Muscle layer of colon (tissue), 2 donors: ENCODE measurements at regions not wholly inside any gene's neighbourhood (a gene's known extent, or its start where the extent isn't known, plus 50 kb on each side); places are given as distances from the start of the nearest gene placed in this dataset.

Experiments used
- H3K27ac ChIP-seq: one replicate; pipeline ENCODE4 v1.7.0; 2013; ENCODE audit warnings: low read depth, mild to moderate bottlenecking, low read length, moderate library complexity
- H3K27me3 ChIP-seq, 2 donors: one replicate each; pipeline ENCODE4 v1.7.0; 2013; ENCODE audit warnings: low read length in 2 of 2, mild to moderate bottlenecking in 2 of 2; ENCODE audit not compliant: insufficient read depth in 2 of 2, control insufficient read depth in 1 of 2
- H3K36me3 ChIP-seq: one replicate; pipeline ENCODE4 v1.7.0; 2013; ENCODE audit warnings: mild to moderate bottlenecking, low read length; ENCODE audit not compliant: insufficient read depth
- H3K4me1 ChIP-seq: one replicate; pipeline ENCODE4 v1.7.0; 2013; ENCODE audit warnings: mild to moderate bottlenecking, low read length; ENCODE audit not compliant: insufficient read depth
- H3K4me3 ChIP-seq, 2 donors: one replicate each; pipeline ENCODE4 v1.7.0; 2013; ENCODE audit warnings: low read length in 2 of 2, low read depth in 1 of 2, mild to moderate bottlenecking in 1 of 2, moderate library complexity in 1 of 2
- H3K9ac ChIP-seq: one replicate; pipeline ENCODE4 v1.7.0; 2013; ENCODE audit warnings: low read length
- H3K9me3 ChIP-seq: one replicate; pipeline ENCODE4 v1.7.0; 2013; ENCODE audit warnings: mild to moderate bottlenecking, low read length
- donor health status: abdominal sarcoma.
- donor health status: Adenocarcinoma of cecum.

- Histone ChIP-seq H3K4me1 (no peaks in the 10 kb centered on the region), H3K27me3 (no peaks in the 10 kb centered on the region), H3K4me3 (no peak overlapping the region), H3K27ac (no peak overlapping the region), H3K9me3 (no peaks in the 10 kb centered on the region), H3K36me3 (no peaks in the 10 kb centered on the region), H3K9ac (no peak overlapping the region)
Observed at GRCh38 chr21:28253961-28254360, 738.7 kb downstream of the LTN1 start.

GRCh38 chr21:28253338-28253737, 739.3 kb downstream of the LTN1 start:
- H3K9me3 ChIP-seq = no peaks in the 10 kb centered on the region
- no peaks in the 10 kb centered on the region for H3K27me3 ChIP-seq
- no peak overlapping the region for H3K27ac ChIP-seq
- no peak overlapping the region for H3K9ac ChIP-seq
- no peaks in the 10 kb centered on the region for H3K4me1 ChIP-seq
- no peaks in the 10 kb centered on the region for H3K36me3 ChIP-seq
- no peak overlapping the region for H3K4me3 ChIP-seq

GRCh38 chr21:28252928-28253327, 739.7 kb downstream of the LTN1 start:
- Histone ChIP-seq H3K4me3 (no peak overlapping the region), H3K9ac (no peak overlapping the region), H3K9me3 (no peaks in the 10 kb centered on the region), H3K4me1 (no peaks in the 10 kb centered on the region), H3K27me3 (no peaks in the 10 kb centered on the region), H3K36me3 (no peaks in the 10 kb centered on the region), H3K27ac (no peak overlapping the region)

DNA sequence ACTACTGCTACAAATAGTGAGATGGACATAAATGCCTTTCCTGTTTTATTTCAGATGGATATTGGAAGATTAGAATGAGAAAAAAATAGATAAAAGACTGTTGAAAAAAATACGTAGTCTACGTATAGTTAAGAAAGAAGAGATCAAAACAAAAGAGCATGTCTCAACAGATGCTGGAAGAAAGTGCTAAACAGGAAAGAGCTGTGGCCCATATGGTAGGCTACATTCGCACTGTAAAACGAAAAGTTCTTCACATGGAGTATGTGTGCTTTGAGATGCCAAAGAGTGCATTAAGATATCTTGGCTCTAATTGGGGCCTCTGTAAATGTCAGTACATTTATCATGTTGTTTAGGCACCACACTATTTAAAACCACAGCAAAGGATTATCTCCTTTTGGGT, 741.7 kb downstream of the LTN1 start:
- Histone ChIP-seq H3K9me3 (no peaks in the 10 kb centered on the region), H3K9ac (no peak overlapping the region), H3K27ac (no peak overlapping the region), H3K4me3 (no peak overlapping the region), H3K4me1 (no peaks in the 10 kb centered on the region), H3K36me3 (no peaks in the 10 kb centered on the region), H3K27me3 (no peaks in the 10 kb centered on the region)

DNA sequence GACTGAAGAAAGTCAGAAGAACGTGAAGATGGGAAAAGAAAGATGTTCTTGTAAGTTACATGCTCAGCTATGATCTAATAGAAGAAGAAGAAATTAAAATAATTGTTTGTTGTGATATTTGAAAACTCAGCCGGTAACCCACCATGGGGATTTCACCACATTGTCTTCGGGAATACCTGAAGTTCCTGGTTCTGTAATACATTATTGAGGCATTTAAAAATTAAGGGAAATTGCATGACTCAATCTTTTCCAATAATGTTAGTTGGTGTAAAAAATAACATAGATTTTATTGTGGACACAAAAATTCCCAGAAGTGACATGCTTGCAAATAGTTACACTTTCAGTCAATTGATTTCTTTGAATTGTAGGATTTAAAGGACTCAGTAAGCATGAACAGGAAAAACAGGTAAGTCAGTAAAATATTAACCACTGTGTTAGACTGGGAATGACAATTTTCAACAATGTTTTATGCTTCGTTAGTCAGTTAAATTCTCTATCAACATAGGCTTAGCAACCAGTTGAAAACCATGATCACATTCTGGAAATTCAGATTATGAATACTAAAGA, 745.1 kb downstream of the LTN1 start:
- Histone ChIP-seq H3K27ac (no peak overlapping the region), H3K36me3 (no peaks in the 10 kb centered on the region), H3K9me3 (no peaks in the 10 kb centered on the region), H3K27me3 (no peaks in the 10 kb centered on the region), H3K9ac (no peak overlapping the region), H3K4me1 (no peaks in the 10 kb centered on the region), H3K4me3 (no peak overlapping the region)

GRCh38 chr21:28240586-28240985, 752.1 kb downstream of the LTN1 start:
- Histone ChIP-seq H3K27me3 (no peaks in the 10 kb centered on the region), H3K9me3 (no peaks in the 10 kb centered on the region), H3K27ac (no peak overlapping the region), H3K4me3 (no peak overlapping the region), H3K4me1 (peaks cover 12% of the 10 kb centered on the region), H3K9ac (no peak overlapping the region), H3K36me3 (no peaks in the 10 kb centered on the region)

DNA sequence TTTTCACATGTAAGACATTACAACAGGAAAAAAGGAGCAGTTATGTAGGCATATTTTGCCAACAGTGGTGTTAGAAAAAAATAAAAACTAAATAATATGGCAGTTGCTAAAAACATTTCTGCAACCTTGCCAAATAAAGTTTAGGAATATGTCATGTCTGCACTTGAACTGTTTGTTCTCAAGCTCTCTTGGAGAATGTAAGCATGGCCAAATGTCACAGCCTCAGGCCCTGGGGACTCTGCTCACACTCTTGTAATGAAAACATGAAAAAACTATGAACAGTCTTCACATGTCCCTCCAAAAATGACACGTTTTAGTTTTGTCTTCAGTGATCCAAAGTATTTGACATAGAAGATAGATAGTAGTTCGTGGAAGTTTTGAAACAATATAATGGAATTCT, 753.3 kb downstream of the LTN1 start:
- no peak overlapping the region for H3K4me3 ChIP-seq
- no peaks in the 10 kb centered on the region for H3K9me3 ChIP-seq
- H3K27me3 ChIP-seq = no peaks in the 10 kb centered on the region
- no peaks in the 10 kb centered on the region for H3K36me3 ChIP-seq
- H3K27ac ChIP-seq = no peak overlapping the region
- H3K4me1 ChIP-seq = peaks cover 12% of the 10 kb centered on the region
- no peak overlapping the region for H3K9ac ChIP-seq

GRCh38 chr21:28237661-28238060, 755.0 kb downstream of the LTN1 start:
- H3K4me1 ChIP-seq = peaks cover 12% of the 10 kb centered on the region

GRCh38 chr21:28235169-28235895, 757.3 kb downstream of the LTN1 start:
- no peak overlapping the region for H3K27ac ChIP-seq
- peaks cover 12% of the 10 kb centered on the region for H3K4me1 ChIP-seq
- H3K9me3 ChIP-seq = no peaks in the 10 kb centered on the region
- H3K27me3 ChIP-seq = no peaks in the 10 kb centered on the region
- H3K9ac ChIP-seq = no peak overlapping the region
- no peak overlapping the region for H3K4me3 ChIP-seq
- no peaks in the 10 kb centered on the region for H3K36me3 ChIP-seq

More at GRCh38 chr21:28237661-28238060, 755.0 kb downstream of the LTN1 start:
- no peaks in the 10 kb centered on the region for H3K9me3 ChIP-seq
- H3K27ac ChIP-seq = no peak overlapping the region
- H3K9ac ChIP-seq = no peak overlapping the region
- H3K36me3 ChIP-seq = no peaks in the 10 kb centered on the region
- H3K27me3 ChIP-seq = no peaks in the 10 kb centered on the region
- H3K4me3 ChIP-seq = no peak overlapping the region

DNA sequence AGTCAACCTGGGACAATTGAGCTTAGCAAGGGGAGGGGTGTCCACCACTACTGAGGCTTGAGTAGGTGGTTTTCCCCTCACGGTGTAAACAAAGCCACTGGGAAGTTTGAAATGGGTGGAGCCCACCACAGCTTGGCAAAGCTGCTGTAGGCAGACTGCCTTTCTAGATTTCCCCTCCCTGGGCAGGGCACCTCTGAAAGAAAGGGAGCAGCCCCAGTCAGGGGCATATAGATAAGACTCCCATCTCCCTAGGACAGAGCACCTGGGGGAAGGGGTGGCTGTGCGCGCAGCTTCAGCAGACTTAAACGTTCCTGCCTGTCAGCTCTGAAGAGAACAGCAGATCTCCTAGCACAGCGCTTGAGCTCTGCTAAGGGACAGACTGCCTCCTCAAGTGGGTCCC, 758.4 kb downstream of the LTN1 start:
- H3K9ac ChIP-seq = no peak overlapping the region
- H3K27ac ChIP-seq = no peak overlapping the region
- H3K9me3 ChIP-seq = no peaks in the 10 kb centered on the region
- H3K4me1 ChIP-seq = peaks cover 8% of the 10 kb centered on the region
- H3K27me3 ChIP-seq = no peaks in the 10 kb centered on the region
- H3K4me3 ChIP-seq = no peak overlapping the region
- no peaks in the 10 kb centered on the region for H3K36me3 ChIP-seq

DNA sequence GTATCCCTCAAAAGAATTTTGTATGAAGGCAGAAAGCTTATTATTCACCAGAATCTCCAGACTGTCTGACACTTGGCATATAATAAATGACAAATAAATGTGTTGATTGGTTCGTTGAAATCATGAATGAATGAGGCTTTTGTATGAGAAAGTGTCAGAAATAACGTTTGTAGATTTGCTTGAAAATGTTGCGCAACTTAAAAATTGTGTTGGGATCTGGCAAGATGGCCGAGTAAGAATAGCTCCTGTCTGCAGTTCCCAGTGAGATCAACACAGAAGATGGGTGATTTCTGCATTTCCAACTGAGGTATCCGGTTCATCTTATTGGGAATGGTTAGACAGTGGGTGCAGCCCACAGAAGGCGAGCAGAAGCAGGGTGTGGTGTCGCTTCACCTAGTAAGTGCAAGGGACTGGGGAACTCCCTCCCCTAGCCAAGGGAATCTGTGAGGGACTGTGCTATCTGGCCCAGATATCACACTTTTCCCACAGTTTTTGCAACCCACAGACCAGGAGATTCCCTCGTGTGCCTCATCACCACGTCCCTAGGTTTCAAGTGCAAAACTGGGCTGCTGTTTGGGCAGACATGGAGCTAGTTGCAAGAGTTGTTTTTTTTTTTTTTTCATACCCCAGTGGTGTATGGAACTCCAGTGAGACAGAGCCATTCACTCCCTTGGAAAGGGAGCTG, 759.0 kb downstream of the LTN1 start:
- H3K27ac ChIP-seq = no peak overlapping the region
- no peak overlapping the region for H3K4me3 ChIP-seq
- H3K36me3 ChIP-seq = no peaks in the 10 kb centered on the region
- no peaks in the 10 kb centered on the region for H3K9me3 ChIP-seq
- H3K4me1 ChIP-seq = peaks cover 1% of the 10 kb centered on the region
- no peaks in the 10 kb centered on the region for H3K27me3 ChIP-seq
- H3K9ac ChIP-seq = no peak overlapping the region
